Calu3 (cell line): ENCODE measurements at regions not wholly inside any gene's neighbourhood (a gene's known extent, or its start where the extent isn't known, plus 50 kb on each side); places are given as distances from the start of the nearest gene placed in this dataset.
"Not testable (repeated sequence)": the region's sequence is repeated elsewhere in the genome, so short reads cannot be mapped to it uniquely, and the experiment has no call there.

ENCODE experiments used
- BruUV-seq: library from RNA; stranded (reverse); fragments of 400-500 nt; replicated peaks from 2 replicates; lab custom pipeline; 2021; lab: Mats Ljungman, UMichigan
- CTCF ChIA-PET: fragments of 300-600 bp; sonication (Branson Sonifier 250); formaldehyde crosslinking; loops from one replicate; lab custom pipeline; 2022; ENCODE audit warnings: antibody characterized with exemption; lab: Charles Lee
- DNase-seq: peaks from one replicate; pipeline ENCODE4 v3.0.0; 2022
- H3K27ac Mint-ChIP-seq: one replicate; pipeline ENCODE4 v1.8.0; 2022; ENCODE audit warnings: mixed read lengths; ENCODE audit not compliant: unreplicated experiment
- H3K27me3 Mint-ChIP-seq: one replicate; pipeline ENCODE4 v1.8.0; 2022; ENCODE audit warnings: mixed read lengths; ENCODE audit not compliant: unreplicated experiment
- H3K36me3 Mint-ChIP-seq: one replicate; pipeline ENCODE4 v1.8.0; 2022; ENCODE audit warnings: mild to moderate bottlenecking, moderate library complexity, mixed read lengths; ENCODE audit not compliant: insufficient read depth, unreplicated experiment
- H3K4me1 Mint-ChIP-seq: one replicate; pipeline ENCODE4 v1.8.0; 2022; ENCODE audit warnings: mild to moderate bottlenecking, low read depth, mixed read lengths; ENCODE audit not compliant: unreplicated experiment
- H3K4me3 Mint-ChIP-seq: one replicate; pipeline ENCODE4 v1.8.0; 2022; ENCODE audit warnings: mild to moderate bottlenecking, low read depth, moderate library complexity, mixed read lengths; ENCODE audit not compliant: unreplicated experiment
- H3K9me3 Mint-ChIP-seq: one replicate; pipeline ENCODE4 v1.8.0; 2022; ENCODE audit warnings: low read depth, mixed read lengths; ENCODE audit not compliant: unreplicated experiment
- CTCF ChIP-seq: fragments of 200-600 bp; IDR thresholded peaks from one replicate; pipeline ENCODE4 v1.8.0; 2022; ENCODE audit warnings: antibody characterized with exemption; ENCODE audit not compliant: unreplicated experiment
- intact Hi-C: fragments of 100-400 bp; cut with micrococcal nuclease; formaldehyde crosslinking; loops from one replicate; pipeline ENCODE4 v1.10.0; 2022; ENCODE audit not compliant: unreplicated experiment

GRCh38 chr3:139151530-139151929 is 106.8 kb upstream of the PRR23C start:
- Mint-ChIP-seq H3K4me1 (no peaks in the 10 kb centered on the region), H3K36me3 (no peaks in the 10 kb centered on the region), H3K27me3 (peaks cover 30% of the 10 kb centered on the region), H3K9me3 (no peaks in the 10 kb centered on the region), H3K27ac (no peak overlapping the region), H3K4me3 (no peak overlapping the region)
- BruUV-seq: no TSS peak
- CTCF ChIA-PET: no interaction called here
- intact Hi-C loops: no loop called here
- no peak for DNase-seq
- TF ChIP-seq CTCF: no peak

- DNase-seq, H3K9me3 Mint-ChIP-seq, H3K4me3 Mint-ChIP-seq, H3K36me3 Mint-ChIP-seq, H3K27ac Mint-ChIP-seq, BruUV-seq, H3K4me1 Mint-ChIP-seq, CTCF ChIA-PET, intact Hi-C loops: not testable (repeated sequence)
- peaks cover 35% of the 10 kb centered on the region for H3K27me3 Mint-ChIP-seq
These were observed 108.7 kb upstream of the PRR23C start for GRCh38 chr3:139153434-139153833.

- Mint-ChIP-seq H3K36me3 (no peaks in the 10 kb centered on the region), H3K27ac (no peak overlapping the region), H3K4me1 (no peaks in the 10 kb centered on the region), H3K4me3 (no peak overlapping the region), H3K27me3 (peaks cover 59% of the 10 kb centered on the region), H3K9me3 (no peaks in the 10 kb centered on the region)
- no TSS peak for BruUV-seq
- intact Hi-C loops: no loop called here
- CTCF ChIA-PET: interaction anchor here (0.6 kb wide), 1 partner anchor 815 kb away, joined by 3 read pairs; no protein-coding TSS in a partner anchor
- no peak for DNase-seq
- no peak for TF ChIP-seq CTCF
These were observed 112.7 kb upstream of the PRR23C start for GRCh38 chr3:139157161-139157932.

GRCh38 chr3:139159356-139159755 is 114.7 kb upstream of the PRR23C start:
- no TSS peak for BruUV-seq
- H3K27ac Mint-ChIP-seq: no peak overlapping the region
- H3K4me1 Mint-ChIP-seq: no peaks in the 10 kb centered on the region
- H3K27me3 Mint-ChIP-seq: peaks cover 68% of the 10 kb centered on the region
- H3K36me3 Mint-ChIP-seq: no peaks in the 10 kb centered on the region
- CTCF ChIA-PET: no interaction called here
- intact Hi-C loops: no loop called here
- TF ChIP-seq CTCF: no peak
- DNase-seq: no peak
- no peak overlapping the region for H3K4me3 Mint-ChIP-seq
- no peaks in the 10 kb centered on the region for H3K9me3 Mint-ChIP-seq
